Karpas-422 (cell line): ENCODE measurements at regions not wholly inside any gene's neighbourhood (a gene's known extent, or its start where the extent isn't known, plus 50 kb on each side); places are given as distances from the start of the nearest gene placed in this dataset.

Experiments
- DNase-seq: peaks from one replicate; pipeline ENCODE4 v3.0.0-alpha.2; 2015
- H2AFZ ChIP-seq: fragments of 200-600 bp; sonication (generic); 2 replicates; pipeline ENCODE4 v1.6.1; 2014; ENCODE audit warnings: antibody characterized with exemption, low read length, mixed read lengths
- H3K27ac ChIP-seq: fragments of 200-600 bp; sonication (generic); 2 replicates; pipeline ENCODE4 v1.5.1; 2014; ENCODE audit warnings: mild to moderate bottlenecking, low read length, moderate library complexity
- H3K27me3 ChIP-seq: fragments of 200-600 bp; sonication (generic); 2 replicates; pipeline ENCODE4 v1.6.1; 2014; ENCODE audit warnings: low read length, mixed read lengths
- H3K36me3 ChIP-seq: fragments of 200-600 bp; sonication (generic); 2 replicates; pipeline ENCODE4 v1.6.1; 2014; ENCODE audit warnings: low read length, mixed read lengths; ENCODE audit not compliant: insufficient read depth
- H3K4me1 ChIP-seq: fragments of 200-600 bp; sonication (generic); 2 replicates; pipeline ENCODE4 v1.6.1; 2014; ENCODE audit warnings: mild to moderate bottlenecking, low read length, mixed read lengths
- H3K4me2 ChIP-seq: fragments of 200-600 bp; sonication (generic); 2 replicates; pipeline ENCODE4 v1.6.1; 2014; ENCODE audit warnings: low read length, low read depth, mild to moderate bottlenecking; ENCODE audit not compliant: poor library complexity, severe bottlenecking
- H3K4me3 ChIP-seq: fragments of 200-600 bp; sonication (generic); 2 replicates; pipeline ENCODE4 v1.5.1; 2014; ENCODE audit warnings: mild to moderate bottlenecking, antibody characterized with exemption, low read length, mixed read lengths
- H3K79me2 ChIP-seq: fragments of 200-600 bp; sonication (generic); 2 replicates; pipeline ENCODE4 v1.6.1; 2014; ENCODE audit warnings: mild to moderate bottlenecking, low read length, mixed read lengths
- H3K9ac ChIP-seq: fragments of 200-600 bp; sonication (generic); 2 replicates; pipeline ENCODE4 v1.6.0; 2014; ENCODE audit warnings: low read length
- H3K9me2 ChIP-seq: fragments of 200-600 bp; sonication (generic), shearing (Covaris generic); replicated peaks from 2 replicates; pipeline ENCODE4 v1.6.0; 2014; ENCODE audit warnings: mild to moderate bottlenecking, low read length, moderate library complexity; ENCODE audit not compliant: insufficient read depth
- H3K9me3 ChIP-seq: fragments of 300-700, 200-600 bp; sonication (generic); 2 replicates; pipeline ENCODE4 v1.6.1; 2014; ENCODE audit warnings: low read length, mixed read lengths
- H4K20me1 ChIP-seq: fragments of 200-600 bp; sonication (generic); 2 replicates; pipeline ENCODE4 v1.6.1; 2014; ENCODE audit warnings: mild to moderate bottlenecking, antibody characterized with exemption, low read length, low read depth; ENCODE audit not compliant: insufficient read depth

GRCh38 chr10:78864761-78865537 lies 203.8 kb upstream of the ZMIZ1 start:
- Histone ChIP-seq H3K9me2 (no peaks in the 10 kb centered on the region), H3K79me2 (no peaks in the 10 kb centered on the region), H2AFZ (no peak overlapping the region), H3K27ac (no peak overlapping the region), H3K4me3 (no peak overlapping the region), H3K9me3 (no peaks in the 10 kb centered on the region), H4K20me1 (no peaks in the 10 kb centered on the region), H3K36me3 (no peaks in the 10 kb centered on the region), H3K27me3 (no peaks in the 10 kb centered on the region; the same call in 1 of the 2 replicates), H3K9ac (no peak overlapping the region), H3K4me2 (no peak overlapping the region), H3K4me1 (peaks cover 7% of the 10 kb centered on the region)
- DNase-seq: no peak

- Histone ChIP-seq H4K20me1 (no peaks in the 10 kb centered on the region), H3K4me1 (peaks cover 1% of the 10 kb centered on the region), H3K79me2 (no peaks in the 10 kb centered on the region), H3K36me3 (no peaks in the 10 kb centered on the region), H3K27ac (no peak overlapping the region), H3K4me3 (no peak overlapping the region), H3K4me2 (no peak overlapping the region), H3K9ac (no peak overlapping the region), H3K27me3 (no peaks in the 10 kb centered on the region; the same call in 1 of the 2 replicates), H3K9me2 (no peaks in the 10 kb centered on the region), H3K9me3 (no peaks in the 10 kb centered on the region), H2AFZ (no peak overlapping the region)
- no peak for DNase-seq
These were observed 203.3 kb upstream of the ZMIZ1 start for GRCh38 chr10:78865538-78865875.

GRCh38 chr10:78865931-78866717 lies 202.6 kb upstream of the ZMIZ1 start:
- Histone ChIP-seq H3K9ac (no peak overlapping the region), H2AFZ (no peak overlapping the region), H3K4me3 (no peak overlapping the region), H3K9me3 (no peaks in the 10 kb centered on the region), H3K4me1 (no peaks in the 10 kb centered on the region), H3K4me2 (no peak overlapping the region), H4K20me1 (no peaks in the 10 kb centered on the region), H3K36me3 (no peaks in the 10 kb centered on the region), H3K79me2 (no peaks in the 10 kb centered on the region), H3K9me2 (no peaks in the 10 kb centered on the region), H3K27me3 (no peaks in the 10 kb centered on the region; the same call in 1 of the 2 replicates), H3K27ac (no peak overlapping the region)
- no peak for DNase-seq

GRCh38 chr10:78866731-78867554 lies 201.8 kb upstream of the ZMIZ1 start:
- H3K9ac ChIP-seq: no peak overlapping the region
- no peaks in the 10 kb centered on the region for H3K9me3 ChIP-seq
- H3K4me1 ChIP-seq: no peaks in the 10 kb centered on the region
- no peaks in the 10 kb centered on the region for H3K79me2 ChIP-seq
- no peaks in the 10 kb centered on the region for H3K36me3 ChIP-seq
- no peaks in the 10 kb centered on the region; the same call in 1 of the 2 replicates for H3K27me3 ChIP-seq
- no peaks in the 10 kb centered on the region for H4K20me1 ChIP-seq
- no peak overlapping the region for H3K4me2 ChIP-seq
- no peak overlapping the region for H2AFZ ChIP-seq
- H3K4me3 ChIP-seq: no peak overlapping the region
- H3K9me2 ChIP-seq: no peaks in the 10 kb centered on the region
- no peak overlapping the region for H3K27ac ChIP-seq
- DNase-seq: no peak

- H4K20me1 ChIP-seq: no peaks in the 10 kb centered on the region
- H3K4me2 ChIP-seq: no peak overlapping the region
- no peak overlapping the region for H2AFZ ChIP-seq
- no peak overlapping the region for H3K27ac ChIP-seq
- no peaks in the 10 kb centered on the region; the same call in 1 of the 2 replicates for H3K27me3 ChIP-seq
- no peaks in the 10 kb centered on the region for H3K9me2 ChIP-seq
- H3K4me1 ChIP-seq: no peaks in the 10 kb centered on the region
- H3K36me3 ChIP-seq: no peaks in the 10 kb centered on the region
- no peak for DNase-seq
- H3K4me3 ChIP-seq: no peak overlapping the region
- H3K79me2 ChIP-seq: no peaks in the 10 kb centered on the region
- H3K9me3 ChIP-seq: no peaks in the 10 kb centered on the region
- no peak overlapping the region for H3K9ac ChIP-seq
These were observed 201.2 kb upstream of the ZMIZ1 start for GRCh38 chr10:78867555-78867939.

GRCh38 chr10:78868048-78868447 lies 200.7 kb upstream of the ZMIZ1 start:
- Histone ChIP-seq H3K79me2 (no peaks in the 10 kb centered on the region), H3K9ac (no peak overlapping the region), H3K4me1 (no peaks in the 10 kb centered on the region), H3K9me3 (no peaks in the 10 kb centered on the region), H3K36me3 (no peaks in the 10 kb centered on the region), H3K4me2 (no peak overlapping the region), H3K4me3 (no peak overlapping the region), H3K27me3 (no peaks in the 10 kb centered on the region; the same call in 1 of the 2 replicates), H4K20me1 (no peaks in the 10 kb centered on the region), H3K9me2 (no peaks in the 10 kb centered on the region), H3K27ac (no peak overlapping the region), H2AFZ (no peak overlapping the region)
- DNase-seq: no peak

GRCh38 chr10:78868456-78868855 lies 200.3 kb upstream of the ZMIZ1 start:
- H3K9me3 ChIP-seq: no peaks in the 10 kb centered on the region
- H3K9ac ChIP-seq: no peak overlapping the region
- DNase-seq: no peak
- H3K27ac ChIP-seq: no peak overlapping the region
- H3K27me3 ChIP-seq: no peaks in the 10 kb centered on the region; the same call in 1 of the 2 replicates
- H3K4me2 ChIP-seq: no peak overlapping the region
- no peak overlapping the region for H2AFZ ChIP-seq
- no peaks in the 10 kb centered on the region for H3K79me2 ChIP-seq
- no peak overlapping the region for H3K4me3 ChIP-seq
- H3K9me2 ChIP-seq: no peaks in the 10 kb centered on the region
- no peaks in the 10 kb centered on the region for H3K4me1 ChIP-seq
- H4K20me1 ChIP-seq: no peaks in the 10 kb centered on the region
- H3K36me3 ChIP-seq: no peaks in the 10 kb centered on the region

GRCh38 chr10:78868861-78869260 lies 199.9 kb upstream of the ZMIZ1 start:
- H4K20me1 ChIP-seq: no peaks in the 10 kb centered on the region
- no peaks in the 10 kb centered on the region for H3K79me2 ChIP-seq
- H3K4me2 ChIP-seq: no peak overlapping the region
- H3K9me2 ChIP-seq: no peaks in the 10 kb centered on the region
- H3K9ac ChIP-seq: no peak overlapping the region
- H3K4me1 ChIP-seq: no peaks in the 10 kb centered on the region
- H3K9me3 ChIP-seq: no peaks in the 10 kb centered on the region
- H3K36me3 ChIP-seq: no peaks in the 10 kb centered on the region
- no peak overlapping the region for H3K4me3 ChIP-seq
- DNase-seq: no peak
- H3K27ac ChIP-seq: no peak overlapping the region
- no peaks in the 10 kb centered on the region; the same call in 1 of the 2 replicates for H3K27me3 ChIP-seq
- no peak overlapping the region for H2AFZ ChIP-seq
